NCI-H2081 (cell line): ENCODE measurements at regions not wholly inside any gene's neighbourhood (a gene's known extent, or its start where the extent isn't known, plus 50 kb on each side); places are given as distances from the start of the nearest gene placed in this dataset.
A peak's percentile ranks its signal among the peaks of the same experiment; 100 is the strongest.
"Not testable (repeated sequence)": the region's sequence is repeated elsewhere in the genome, so short reads cannot be mapped to it uniquely, and the experiment has no call there.

Experiments used
- DNase-seq, 2 experiments: peaks; one replicate each; lab custom pipeline; 2025; lab: John Stamatoyannopoulos, UW

DNA sequence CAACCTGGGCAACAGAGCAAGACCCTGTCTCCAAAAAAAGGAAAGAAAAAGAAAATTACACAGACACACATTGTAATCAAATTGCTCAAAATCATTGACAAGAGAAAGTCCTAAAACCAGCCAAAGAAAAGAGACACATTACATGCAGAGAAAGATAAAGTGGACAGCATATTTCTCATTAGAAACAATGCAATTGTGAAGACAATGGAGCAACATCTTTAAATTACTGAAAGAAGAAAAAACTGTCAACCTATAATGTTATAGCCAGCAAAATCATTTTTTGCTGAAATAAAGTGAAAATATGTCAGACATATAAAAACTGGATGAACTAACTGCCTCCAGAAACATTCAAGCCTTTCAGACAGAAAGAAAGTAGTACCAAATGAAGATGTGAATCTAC lies 120.6 kb downstream of the TMEM167A start:
- DNase-seq, result no peak

DNA sequence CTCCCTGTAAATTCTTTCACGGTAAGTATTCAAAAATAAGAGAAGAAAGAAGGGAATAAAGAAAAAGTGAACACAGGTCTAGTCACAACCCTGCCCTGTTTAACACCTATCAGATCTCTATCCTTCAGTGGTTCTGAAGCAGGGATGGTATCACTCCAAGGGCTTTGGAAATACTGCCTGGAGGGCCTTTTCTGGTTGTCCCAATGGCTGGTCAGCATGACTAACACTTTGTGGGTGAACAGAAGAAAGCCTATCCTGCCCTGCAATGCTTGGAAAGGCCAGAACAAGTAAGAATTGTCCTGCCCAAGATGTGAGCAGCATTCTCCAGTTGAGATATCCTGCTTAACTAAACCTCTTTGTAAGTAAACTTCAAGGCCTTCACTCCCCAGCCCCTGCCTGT lies 124.9 kb downstream of the TMEM167A start:
- DNase-seq, result no peak

DNA sequence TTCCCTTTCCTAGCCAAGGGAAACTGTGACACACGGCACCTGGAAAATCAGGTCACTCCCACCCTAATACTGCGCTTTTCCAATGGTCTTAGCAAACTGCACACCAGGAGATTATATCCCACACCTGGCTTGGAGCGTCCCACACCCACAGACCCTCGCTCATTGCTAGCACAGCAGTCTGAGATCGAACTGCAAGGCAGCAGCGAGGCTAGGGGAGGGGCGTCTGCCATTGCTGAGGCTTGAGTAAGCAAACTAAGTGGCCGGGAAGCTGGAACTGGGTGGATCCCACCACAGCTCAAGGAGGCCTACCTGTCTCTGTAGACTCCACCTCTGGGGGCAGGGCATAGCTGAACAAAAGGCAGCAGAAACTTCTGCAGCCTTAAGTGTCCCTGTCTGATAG lies 132.9 kb downstream of the TMEM167A start:
- DNase-seq, result not testable (repeated sequence)

- no peak for DNase-seq
Measured at GRCh38 chr5:82942083-82942881, 134.9 kb downstream of the TMEM167A start.

- DNase-seq, result no peak
Measured at GRCh38 chr5:82938901-82939725, 138.1 kb downstream of the TMEM167A start.

DNA sequence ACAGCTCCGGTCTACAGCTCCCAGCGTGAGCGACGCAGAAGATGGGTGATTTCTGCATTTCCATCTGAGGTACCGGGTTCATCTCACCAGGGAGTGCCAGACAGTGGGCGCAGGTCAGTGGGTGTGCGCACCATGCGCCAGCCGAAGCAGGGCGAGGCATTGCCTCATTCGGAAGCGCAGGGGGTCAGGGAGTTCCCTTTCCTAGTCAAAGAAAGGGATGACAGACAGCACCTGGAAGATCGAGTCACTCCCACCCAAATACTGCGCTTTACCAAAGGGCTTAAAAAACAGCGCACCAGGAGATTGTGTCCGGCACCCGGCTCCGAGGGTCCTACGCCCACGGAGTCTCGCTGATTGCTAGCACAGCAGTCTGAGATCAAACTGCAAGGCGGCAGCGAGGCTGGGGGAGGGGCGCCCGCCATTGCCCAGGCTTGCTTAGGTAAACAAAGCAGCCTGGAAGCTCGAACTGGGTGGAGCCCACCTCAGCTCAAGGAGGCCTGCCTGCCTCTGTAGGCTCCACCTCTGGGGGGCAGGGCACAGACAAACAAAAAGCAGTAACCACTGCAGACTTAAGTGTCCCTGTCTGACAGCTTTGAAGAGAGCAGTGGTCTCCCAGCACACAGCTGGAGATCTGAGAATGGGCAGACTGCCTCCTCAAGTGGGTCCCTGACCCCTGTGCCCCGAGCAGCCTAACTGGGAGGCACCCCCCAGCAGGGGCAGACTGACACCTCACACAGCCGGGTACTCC lies 144.5 kb downstream of the TMEM167A start:
- not testable (repeated sequence) for DNase-seq

- DNase-seq, result no peak
Measured at GRCh38 chr5:82931110-82931509, 146.1 kb downstream of the TMEM167A start.

DNA sequence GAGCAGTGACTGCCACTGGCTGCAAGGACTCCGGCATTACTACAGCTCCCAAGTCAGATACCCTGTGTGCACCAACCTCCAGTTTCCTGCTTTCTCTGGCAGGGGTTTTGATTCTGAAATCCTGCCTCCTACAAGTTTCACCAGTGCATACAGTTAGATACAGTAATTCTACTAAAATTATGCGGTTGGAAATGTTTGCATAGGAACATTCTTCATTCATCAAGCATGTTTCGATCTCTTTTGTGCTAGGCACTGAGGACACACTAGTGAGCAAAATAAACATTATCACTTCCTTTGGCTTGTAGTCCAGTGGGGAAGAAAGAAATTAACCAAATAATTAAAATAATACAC lies 152.2 kb downstream of the TMEM167A start:
- DNase-seq, result no peak

- DNase-seq, result no peak
Measured at GRCh38 chr5:82924226-82925060, 152.8 kb downstream of the TMEM167A start.

- DNase-seq, result no peak
Measured at GRCh38 chr5:82922086-82922734, 155.0 kb downstream of the TMEM167A start.

GRCh38 chr5:82918311-82919031 lies 158.7 kb downstream of the TMEM167A start:
- DNase-seq, result no peak

DNA sequence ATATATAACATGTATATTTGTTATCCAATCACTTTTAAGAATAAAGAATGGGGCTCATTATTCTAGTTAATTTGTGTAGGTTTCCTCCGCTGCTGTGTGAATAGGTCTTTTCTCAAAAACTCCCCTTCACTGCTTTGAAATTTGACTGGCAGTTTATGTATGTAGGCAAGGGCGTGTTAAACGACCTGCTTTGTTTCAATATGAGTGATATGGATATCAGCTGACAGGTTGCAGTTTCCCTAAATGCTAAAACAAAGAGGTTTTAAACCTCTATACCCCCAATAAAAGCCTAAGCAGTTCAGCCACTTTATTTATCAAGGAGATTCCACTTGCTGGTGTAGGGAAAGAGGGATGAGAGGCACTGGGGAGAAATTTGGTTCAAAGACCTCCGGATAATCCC lies 159.6 kb downstream of the TMEM167A start:
- no peak for DNase-seq

DNA sequence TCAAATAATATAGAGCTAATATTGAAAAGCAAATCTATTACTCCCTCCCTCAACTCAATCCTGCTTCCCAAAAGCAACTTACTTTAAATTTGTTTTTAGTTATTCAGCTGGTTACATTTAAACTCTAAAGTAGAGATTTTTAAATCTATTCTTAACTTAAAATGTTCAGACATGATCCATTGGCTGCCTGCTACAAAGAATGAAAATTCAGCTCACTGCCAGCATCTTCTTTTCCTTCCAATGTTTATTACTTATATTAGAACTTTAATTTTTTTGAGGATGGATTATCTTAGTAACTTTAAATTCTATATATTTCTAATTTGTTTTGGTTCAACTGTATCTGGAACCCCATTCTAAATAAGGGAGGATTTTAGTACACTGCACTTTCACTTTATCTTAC lies 163.2 kb downstream of the TMEM167A start:
- DNase-seq, result no peak

GRCh38 chr5:82912462-82912861 lies 164.7 kb downstream of the TMEM167A start:
- no peak for DNase-seq

- no peak for DNase-seq
Measured at GRCh38 chr5:82911910-82912309, 165.3 kb downstream of the TMEM167A start.

GRCh38 chr5:82910905-82911304 lies 166.3 kb downstream of the TMEM167A start:
- no peak for DNase-seq

DNA sequence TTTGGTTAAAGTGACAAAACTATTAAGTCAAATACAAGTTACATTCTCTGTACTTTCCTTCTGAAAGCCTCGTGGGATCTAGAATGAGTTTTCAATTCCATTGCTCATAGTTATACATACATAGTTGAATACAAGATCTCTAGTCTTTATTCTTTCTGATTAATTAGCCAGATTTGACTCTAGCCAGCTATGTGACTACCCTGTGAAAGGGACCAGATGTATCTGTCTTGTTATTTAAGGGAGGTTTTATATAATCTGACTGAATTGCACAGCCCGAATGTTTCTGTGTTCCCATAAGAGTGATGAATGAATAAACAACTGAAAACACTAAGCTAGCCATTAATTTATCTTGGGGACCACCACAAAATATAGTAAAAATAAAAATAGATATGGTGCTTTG lies 166.7 kb downstream of the TMEM167A start:
- DNase-seq, result no peak

- DNase-seq, result no peak
Measured at GRCh38 chr5:82909771-82910170, 167.4 kb downstream of the TMEM167A start.

GRCh38 chr5:82905986-82906385 lies 171.2 kb downstream of the TMEM167A start:
- DNase-seq, result peak in 1 of 2 experiments; percentile 11

DNA sequence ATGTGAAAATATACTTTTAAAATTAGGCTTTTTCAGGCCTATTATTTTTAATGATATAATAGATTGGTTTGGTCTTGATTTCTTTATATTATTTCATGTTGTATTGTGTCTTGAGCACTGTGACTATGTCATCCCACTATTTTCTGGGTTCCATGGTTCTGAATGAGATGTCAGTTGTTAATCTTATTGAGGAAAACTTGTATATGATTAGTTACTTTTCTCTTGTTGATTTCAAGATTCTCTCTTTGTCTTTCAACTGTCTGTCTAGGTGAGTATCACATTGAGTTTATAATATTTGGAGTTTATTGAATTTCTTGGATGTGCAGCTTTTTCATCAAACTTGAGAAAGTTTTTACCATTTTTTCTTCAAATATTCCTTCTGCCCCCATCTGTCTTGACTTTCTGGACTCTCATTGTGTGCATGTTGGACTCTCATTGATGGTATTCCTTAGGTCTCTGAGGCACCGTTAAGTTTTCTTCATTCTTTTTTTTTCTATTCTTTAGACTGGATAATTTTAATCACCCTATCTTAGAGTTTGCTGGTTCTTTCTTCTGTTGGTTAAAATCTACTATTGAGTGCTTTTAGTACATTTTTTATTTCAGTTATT lies 175.8 kb downstream of the TMEM167A start:
- no peak for DNase-seq
